HG03280 (cell line): ENCODE measurements at regions not wholly inside any gene's neighbourhood (a gene's known extent, or its start where the extent isn't known, plus 50 kb on each side); places are given as distances from the start of the nearest gene placed in this dataset.
A peak's percentile ranks its signal among the peaks of the same experiment; 100 is the strongest.

Experiments used
- ATAC-seq: cut with Tn5 transposase; IDR thresholded peaks from one replicate; pipeline ENCODE4 v1.9.1; 2021; ENCODE audit warnings: mild to moderate bottlenecking, moderate library complexity; ENCODE audit not compliant: unreplicated experiment

DNA sequence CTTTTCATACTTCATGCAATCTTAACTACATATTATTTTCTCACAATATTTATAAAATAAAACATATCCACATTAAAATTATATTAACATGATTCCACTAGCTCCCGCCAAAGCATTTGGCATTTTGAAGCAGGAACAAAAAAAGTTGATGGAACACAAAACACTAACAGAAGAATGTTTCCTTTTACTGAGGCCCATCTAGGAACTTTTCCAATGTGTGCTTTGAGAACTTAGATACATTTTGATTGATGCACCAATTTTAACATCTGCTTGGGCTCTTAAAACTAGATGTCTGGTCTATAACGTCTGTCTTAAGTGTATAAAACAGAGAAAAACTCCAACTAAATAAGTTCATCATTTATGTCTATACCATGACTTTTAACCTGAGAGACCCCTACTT lies 1214.8 kb downstream of the SORCS1 start:
- ATAC-seq, result no peak

DNA sequence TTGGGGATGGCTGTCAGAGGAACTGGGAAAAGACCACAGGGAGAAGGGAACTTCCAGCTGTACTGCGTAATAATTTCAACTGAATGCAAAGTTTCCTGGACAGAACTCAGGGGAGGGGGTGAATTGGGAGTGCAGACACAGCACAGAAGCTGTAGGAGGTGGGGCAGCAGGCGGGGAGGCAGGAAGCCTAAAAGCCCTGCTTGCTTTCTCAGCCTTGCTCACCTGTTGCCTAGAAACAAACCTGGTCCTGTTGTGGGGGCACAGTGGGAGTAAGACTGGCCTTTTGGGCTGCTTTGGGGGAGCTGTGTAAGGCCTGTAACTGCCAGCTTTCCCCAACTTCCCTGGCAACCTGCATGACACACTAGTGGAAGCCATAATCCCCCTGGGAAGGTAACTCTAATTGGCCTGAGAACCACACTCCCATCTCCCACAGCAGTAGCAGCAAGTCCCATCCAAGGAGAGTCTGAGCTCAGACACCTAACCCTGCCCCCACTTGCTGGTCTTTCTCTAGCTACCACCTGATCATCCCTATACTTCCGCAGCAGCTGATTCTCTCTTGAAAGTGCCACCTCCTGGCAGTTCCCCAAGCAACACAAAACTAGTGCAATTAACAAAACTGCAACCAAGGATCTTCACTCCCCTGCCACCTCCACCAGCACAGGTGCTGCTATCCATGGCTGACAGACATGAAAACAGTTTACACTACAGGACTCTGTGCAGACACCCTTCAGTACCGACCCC lies 1239.3 kb downstream of the SORCS1 start:
- ATAC-seq, result no peak

DNA sequence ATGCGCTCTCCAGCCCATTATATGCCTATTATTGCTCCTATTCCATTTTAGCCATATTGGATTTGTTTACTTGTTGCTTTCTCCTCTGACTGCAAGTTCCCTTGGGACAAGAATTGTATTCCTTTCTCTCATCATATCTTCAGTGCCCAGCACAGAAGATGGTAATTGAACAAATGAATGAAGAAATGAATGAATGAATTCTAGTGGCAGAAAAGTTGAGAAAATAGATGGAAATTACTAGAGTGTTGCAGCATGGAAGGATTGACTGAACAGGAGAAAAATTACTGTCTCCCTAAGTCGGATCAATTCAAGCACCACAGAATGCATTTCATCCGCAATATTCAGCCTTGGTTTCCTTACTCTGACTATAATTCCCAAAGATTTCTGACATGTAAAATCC lies 1243.2 kb downstream of the SORCS1 start:
- ATAC-seq, result no peak

DNA sequence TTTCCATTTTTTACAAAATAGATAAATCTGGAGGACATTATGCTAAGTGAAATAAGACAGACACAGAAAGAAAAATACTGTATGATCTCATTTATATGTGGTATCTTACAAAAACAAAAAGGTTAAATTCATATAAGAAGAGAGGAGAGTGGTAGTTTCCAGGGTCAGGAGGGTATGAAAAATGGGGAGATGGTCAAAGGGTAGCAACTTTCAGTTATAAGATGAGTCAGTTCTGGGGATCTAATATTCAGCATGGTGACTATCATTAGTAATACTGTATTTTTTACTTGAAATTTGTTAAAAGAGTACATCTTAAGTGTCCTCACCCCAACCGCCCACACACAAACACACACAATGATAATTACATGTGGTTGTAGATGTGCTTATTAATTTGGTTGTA lies 1250.1 kb downstream of the SORCS1 start:
- ATAC-seq, result no peak

DNA sequence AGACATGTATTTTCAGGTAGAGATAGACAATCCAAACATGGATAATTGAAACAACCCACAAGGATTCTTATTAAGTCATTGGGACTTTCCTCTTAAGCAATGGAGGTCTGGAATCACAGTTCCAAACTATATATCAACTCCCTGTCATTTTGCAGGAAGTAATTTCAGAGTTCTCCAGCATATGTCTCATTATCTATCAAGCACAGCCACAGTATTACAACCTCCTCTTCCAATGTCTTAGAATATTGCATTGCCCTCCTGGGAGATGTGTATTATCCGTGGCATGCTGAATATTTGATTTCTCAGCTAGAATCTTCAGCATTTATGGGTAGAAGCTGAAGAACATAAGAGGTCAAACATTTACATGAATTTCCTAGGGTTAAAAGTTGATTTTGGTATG lies 1255.8 kb downstream of the SORCS1 start:
- ATAC-seq, result no peak

DNA sequence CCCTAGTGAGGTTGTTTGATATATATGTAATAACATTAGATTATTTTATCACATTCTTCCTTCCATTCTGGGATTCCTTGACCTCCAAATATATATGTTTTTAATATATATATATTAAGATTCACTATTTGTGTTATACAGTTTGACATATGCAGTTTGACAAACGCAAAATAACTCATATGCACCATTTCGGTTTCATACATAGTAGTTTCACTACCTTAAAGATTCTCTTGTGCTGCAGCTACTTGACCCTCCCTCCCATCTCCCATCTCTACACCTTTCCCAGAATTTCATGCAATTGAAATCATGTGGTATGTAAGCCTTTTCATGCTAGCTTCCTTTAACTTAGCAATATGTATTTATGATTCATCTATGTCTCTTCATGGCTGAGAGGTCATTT lies 1244.4 kb downstream of the SORCS3 start:
- no peak for ATAC-seq

DNA sequence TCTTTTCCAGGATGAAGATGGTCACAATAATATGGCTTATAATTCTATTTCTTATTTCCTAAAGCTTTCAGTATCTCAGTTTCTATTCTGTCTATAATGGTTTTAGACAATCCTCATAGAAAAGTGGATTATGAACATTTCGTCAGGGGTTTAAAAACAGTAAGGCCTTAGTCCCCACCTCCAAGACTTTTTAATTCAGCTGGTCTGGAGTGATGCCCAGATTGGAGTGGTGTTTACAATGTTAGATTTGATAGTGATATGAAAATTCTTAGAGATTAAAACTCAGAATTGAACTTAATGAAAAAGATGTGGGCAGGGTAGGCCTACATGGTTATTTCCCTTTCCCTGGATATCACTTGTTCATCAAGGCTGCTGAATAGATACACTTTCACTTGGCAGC lies 1238.3 kb downstream of the SORCS3 start:
- no peak for ATAC-seq

DNA sequence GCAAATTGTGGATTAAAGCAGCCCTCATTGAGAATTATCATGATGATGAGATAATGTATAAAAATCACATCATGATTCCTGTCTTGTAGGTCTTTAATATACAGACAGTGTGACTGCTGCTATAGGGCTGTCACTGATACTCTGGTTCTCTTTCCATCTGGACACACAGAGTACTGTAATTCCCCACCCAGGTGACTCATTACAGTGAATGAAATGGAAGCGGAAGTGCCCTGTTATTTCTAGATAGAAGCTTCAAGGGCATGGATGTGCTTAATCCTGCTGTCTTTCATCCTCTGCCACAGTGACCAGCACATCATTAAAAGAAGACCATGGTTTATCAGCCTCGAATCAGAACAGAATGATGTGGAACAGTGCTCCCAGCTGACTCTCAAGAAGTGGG lies 1234.0 kb downstream of the SORCS3 start:
- no peak for ATAC-seq

DNA sequence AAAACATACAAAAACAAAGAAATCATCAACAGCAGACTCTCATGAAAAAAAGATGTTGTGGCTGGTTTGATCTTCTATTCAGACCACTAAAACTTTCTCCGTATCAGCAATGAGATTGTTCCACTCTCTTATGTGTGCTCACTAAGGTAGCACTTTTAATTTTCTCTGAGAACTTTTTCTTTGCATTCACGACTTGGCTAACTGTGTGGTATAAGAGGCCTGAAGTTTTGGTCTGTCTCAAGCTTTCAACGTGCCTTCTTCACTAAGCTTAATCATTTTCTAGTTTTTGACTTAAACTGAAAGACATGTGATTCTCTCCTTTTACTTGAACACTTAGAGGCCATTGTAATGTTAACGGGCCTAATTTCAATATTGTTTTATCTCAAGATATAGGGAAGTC lies 1231.6 kb downstream of the SORCS3 start:
- ATAC-seq, result no peak

DNA sequence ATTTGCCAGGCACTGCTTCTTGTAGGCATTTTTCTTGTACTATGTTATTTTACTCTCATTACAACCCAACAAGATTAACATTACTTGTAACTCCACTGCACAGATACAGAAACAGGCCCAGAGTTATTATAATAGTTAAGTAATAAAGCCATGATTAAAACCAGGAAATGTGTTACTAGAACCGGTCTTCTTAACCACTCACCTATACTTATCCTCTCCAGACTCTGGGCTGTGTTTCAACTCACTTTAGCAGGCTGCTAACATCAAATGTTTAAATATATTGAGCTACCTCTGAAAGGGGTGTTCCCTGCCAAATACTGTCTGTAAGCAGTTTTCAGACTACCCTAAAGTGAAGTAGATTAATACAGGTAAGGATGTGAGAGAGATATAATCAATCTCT lies 1227.8 kb downstream of the SORCS3 start:
- ATAC-seq, result no peak

DNA sequence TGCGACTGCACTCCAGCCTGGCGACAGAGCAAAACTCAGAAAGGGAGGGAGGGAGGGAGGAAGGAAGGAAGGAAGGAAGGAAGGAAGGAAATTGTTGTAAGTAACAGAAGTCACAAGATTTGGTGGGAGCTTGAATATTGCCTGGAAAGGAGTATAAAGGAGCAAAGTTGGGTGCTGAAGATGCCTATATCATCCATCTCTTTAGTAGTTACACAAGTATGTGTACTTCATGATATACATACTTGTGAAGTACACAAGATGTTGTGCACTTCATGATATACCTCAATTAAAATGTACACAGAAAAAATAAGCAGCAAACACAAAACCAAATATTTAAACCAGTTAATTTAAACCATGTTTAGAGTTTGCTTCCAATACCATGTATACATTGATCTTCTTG lies 1223.8 kb downstream of the SORCS3 start:
- no peak for ATAC-seq

DNA sequence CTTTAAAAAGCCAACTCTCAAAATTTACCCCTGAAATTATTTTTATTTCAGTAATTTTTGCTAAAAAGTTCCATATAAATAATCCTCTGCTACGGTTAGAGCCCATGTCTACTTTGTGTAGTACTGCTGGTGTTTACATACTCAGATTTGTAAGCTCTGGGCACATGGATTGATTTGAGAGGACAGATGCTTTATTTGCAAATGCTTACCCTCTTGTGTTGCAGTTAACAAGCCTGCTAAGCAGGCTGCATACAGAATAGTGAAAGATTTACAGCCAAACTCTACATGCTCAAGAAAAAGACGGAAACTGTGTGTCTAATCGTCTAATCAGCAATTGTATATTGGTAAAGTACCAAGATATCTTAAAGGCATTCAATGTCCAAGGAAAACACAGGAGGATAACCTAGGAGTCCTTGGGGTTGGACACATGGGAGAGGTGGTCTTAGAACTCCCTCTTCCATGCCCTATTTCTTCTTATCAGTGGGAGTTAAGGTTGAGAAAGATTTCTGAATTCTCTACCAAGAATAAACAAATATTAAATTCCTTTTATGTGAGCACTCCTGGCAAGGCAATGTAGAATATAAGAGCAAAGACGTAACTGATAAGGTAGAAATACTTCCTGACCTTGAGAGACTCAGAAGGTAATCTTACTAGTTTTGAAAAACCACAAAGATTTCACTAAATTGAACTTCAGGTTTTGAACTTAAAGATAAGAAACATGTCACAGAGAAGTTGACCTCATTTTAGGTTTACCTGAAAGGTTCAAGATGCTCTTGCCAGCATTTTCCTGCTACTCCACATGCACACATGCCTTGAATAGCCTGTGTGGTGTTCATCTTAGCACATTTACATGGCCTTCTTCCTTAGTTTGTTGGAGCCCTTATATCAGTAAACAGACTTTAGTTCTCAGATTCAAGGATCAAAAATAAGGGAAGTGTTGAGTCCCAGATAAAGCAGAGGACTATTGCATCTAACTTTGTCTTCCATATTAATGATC lies 1216.5 kb downstream of the SORCS3 start:
- ATAC-seq, result no peak

DNA sequence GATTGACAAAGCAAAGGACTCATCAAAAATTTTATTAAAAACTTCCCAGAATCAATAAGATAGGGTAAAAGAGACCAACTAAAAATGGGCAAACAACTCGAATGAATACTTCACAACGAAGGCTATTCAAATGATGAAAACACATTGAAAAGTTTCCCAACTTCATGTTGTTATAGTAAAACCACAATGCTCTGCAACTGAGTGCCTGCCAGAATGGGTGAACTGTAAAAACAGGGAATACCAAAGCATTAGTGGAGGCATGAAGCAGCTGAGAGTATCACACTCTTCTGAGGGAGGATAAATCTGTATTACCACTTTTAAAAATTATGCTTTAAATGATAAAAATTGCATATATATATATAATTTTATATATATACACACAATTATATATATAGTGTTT lies 1214.7 kb downstream of the SORCS3 start:
- ATAC-seq, result no peak

DNA sequence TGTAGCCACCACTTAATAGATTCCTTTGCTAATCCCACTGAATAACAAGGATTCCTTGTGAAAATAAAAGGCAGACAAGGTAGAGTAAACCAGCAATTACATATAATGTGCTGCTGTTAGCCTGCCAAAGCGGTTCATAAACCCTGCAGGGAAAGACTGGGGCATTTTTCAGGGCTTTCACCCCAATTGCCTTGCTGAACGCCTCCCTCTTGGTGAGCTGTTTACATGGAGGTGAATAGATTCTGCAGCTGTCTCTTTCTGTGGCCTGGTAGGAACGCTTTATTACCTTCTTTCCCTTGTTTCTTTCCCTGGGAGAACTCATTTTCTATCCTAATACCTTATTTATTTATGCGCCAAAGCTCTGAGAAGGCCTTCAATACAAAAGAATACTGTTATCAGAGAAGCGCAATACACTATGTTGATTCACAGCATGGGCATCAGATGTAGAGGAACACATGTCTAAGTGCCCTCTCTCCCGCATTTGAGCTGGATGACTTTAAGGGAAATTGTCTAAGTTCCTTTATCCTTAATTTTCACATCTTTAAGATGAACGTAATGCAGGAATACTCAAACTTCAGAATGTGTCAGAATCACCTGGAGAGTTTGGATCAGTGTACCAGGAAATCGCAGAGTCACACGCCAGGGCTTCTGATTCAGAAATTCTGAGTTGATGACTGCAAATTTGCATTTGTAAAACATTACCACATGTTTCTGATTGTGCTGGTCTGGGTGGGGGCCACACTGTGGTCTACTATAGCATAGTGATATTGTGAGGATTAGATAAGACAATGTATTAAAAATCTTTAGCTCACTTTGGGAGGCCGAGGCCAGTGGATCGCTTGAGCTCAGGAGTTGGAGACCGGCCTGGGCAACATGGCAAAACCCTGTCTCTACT lies 1203.8 kb downstream of the SORCS3 start:
- no peak for ATAC-seq

DNA sequence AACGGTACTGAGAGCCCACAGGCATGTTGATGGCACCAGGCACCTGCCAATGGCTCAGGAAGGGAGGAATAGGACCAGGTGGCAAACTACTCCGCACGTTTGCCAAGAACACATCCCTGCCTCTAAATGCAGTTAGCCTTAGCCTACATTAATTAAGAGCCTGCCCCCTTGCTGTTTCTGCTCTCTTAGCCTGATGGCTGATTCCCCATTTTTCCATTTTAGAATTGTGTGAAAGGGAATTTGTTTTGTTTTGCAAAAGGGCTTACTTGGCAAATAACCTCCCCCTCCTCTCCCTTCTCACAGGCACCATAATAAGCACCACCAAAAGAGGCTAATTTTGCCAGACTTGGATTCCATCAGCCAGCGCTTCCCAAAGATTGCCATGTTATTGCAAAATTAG lies 1203.2 kb downstream of the SORCS3 start:
- no peak for ATAC-seq

DNA sequence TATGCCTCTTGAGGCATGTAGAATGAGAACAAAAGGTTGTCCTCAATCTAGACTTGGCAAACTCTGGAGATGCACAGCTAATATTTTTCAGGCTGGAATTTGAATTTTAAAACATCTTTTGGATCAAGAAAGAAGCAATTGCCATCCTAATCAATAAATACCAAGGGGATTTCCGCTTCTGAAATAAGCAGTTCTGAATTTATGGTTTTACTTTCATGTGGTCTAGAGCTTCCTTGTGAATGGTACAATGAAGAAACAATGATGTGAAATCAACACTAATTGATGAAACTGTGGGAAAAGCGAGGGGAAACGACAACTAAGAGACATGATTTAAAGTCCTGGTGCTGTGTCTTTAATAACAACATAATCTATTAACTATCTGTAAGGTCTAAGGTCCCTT lies 1202.7 kb downstream of the SORCS3 start:
- no peak for ATAC-seq

DNA sequence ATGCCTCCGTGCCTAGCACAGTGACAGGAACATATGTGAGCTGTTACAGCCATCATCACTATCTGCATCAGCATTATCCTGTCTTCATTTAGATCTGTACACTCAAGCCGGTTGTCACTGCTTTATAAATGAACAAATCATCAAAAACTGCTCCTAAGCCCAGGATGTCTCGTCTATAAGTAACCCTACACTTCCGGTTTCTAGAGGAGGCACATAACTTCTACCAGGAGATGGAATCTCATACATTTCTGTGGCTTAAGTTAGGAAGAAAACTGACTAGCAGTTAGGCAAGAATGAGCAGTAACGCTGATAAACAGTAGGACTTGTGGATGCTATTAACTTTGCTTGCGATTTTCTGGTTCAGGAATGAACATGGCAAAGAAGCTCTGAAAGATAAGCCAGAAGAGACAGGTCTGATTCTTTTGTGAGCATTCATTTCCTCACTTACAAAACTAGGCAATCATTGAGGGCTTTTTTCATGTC lies 1199.2 kb downstream of the SORCS3 start:
- no peak for ATAC-seq

DNA sequence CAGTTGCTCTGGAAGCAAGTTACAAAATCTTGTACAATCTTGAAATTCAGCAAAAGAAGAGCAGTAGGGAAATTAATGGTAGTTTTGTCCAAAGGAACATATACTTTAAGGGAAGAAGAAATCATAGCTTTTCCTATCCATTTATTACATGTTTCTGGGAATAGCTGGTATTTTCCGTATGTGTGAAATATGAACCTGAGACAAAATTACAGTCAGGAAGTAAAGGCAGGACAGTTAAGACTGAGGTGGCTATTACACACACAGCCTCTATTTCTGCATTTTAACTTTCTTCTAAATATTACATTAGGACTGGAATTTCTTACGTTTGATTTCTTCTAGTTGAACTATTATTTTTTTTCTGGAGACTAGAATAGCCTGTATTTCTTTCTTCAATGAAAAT lies 1197.3 kb downstream of the SORCS3 start:
- ATAC-seq, result no peak

DNA sequence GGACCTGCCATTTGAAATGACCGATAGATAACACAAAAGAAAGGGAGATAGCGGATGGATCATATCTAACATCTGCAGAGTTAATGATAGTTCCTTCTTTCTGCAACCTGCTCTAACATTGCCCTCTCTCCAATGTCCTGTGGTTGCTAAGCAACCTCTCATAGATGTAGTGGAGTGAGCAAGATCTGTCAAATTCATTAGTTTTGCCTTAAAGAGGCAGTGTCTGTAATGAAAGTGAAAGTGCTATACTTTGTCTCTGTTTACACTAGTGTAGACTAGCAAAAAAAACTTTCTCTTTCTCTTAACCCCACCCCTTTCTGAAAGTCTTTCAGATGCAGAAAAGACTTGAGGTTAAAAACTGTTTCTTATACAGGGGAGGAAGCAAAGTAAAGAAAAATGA lies 1196.9 kb downstream of the SORCS3 start:
- peak; percentile 85 for ATAC-seq

DNA sequence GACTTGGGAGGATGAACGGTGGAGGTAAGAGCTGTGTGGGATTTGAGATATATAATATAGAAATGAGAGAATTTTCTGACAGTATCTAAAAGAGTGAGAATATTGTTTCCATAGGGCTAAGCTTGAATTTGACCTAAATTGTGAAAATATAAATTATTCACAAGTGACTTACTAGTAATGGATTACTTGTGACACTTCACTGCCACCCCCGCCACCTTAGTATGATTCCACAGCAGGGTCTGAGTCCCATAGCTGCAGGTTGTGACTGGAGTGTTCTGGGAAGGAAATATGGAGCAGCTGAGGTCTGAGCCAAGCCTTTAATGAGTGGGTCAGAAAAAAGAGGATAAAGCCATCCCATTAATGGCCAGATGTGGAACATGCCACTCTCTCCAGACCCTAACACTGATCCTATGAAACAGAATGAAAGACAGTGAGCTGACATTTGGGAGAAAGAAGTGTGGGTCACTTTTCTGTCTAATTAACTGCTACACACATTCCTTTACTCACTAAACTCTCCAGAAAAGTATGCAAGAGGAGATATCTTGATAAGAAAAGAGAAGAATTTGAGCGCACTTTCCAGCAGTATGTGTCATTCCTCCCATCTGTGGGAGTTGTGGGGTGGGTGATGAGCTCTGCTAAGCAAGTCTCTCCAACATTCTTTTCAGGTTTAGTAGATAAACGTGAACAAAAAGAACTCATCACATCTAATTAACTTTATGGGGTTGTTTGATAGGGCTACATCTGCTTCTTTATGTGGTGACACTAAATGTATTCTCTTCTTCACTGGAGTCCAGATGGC lies 1193.4 kb downstream of the SORCS3 start:
- ATAC-seq, result no peak
